SK-N-SH (cell line): ENCODE measurements at regions not wholly inside any gene's neighbourhood (a gene's known extent, or its start where the extent isn't known, plus 50 kb on each side); places are given as distances from the start of the nearest gene placed in this dataset.

Experiments
- CTCF ChIP-seq: fragments of 200-600 bp; sonication (generic); IDR thresholded peaks from 2 replicates; pipeline ENCODE4 v1.6.1; 2017; ENCODE audit warnings: antibody characterized with exemption, mild to moderate bottlenecking, moderate library complexity
- EP300 ChIP-seq, 2 experiments: IDR thresholded peaks; 2 replicates each; pipeline versions ENCODE4 v1.4.0 to v1.6.1; 2012; ENCODE audit warnings: borderline replicate concordance in 1 of 2, low read depth in 1 of 2, low read length in 1 of 2
- GABPA ChIP-seq: IDR thresholded peaks from 2 replicates; pipeline ENCODE4 v1.4.0; 2012; ENCODE audit warnings: low read depth, mild to moderate bottlenecking
- JUND ChIP-seq: IDR thresholded peaks from 2 replicates; pipeline ENCODE4 v1.4.0; 2012
- POLR2AphosphoS5 ChIP-seq: IDR thresholded peaks from 2 replicates; pipeline ENCODE4 v1.6.1; 2012; ENCODE audit warnings: low read depth, low read length
- RAD21 ChIP-seq: IDR thresholded peaks from 2 replicates; pipeline ENCODE4 v1.6.1; 2012; ENCODE audit warnings: mild to moderate bottlenecking, low read length
- REST ChIP-seq: IDR thresholded peaks from 2 replicates; pipeline ENCODE4 v1.6.1; 2012; ENCODE audit warnings: mild to moderate bottlenecking, low read depth, low read length, moderate library complexity
- TAF1 ChIP-seq: IDR thresholded peaks from 2 replicates; pipeline ENCODE4 v1.6.1; 2012; ENCODE audit warnings: low read depth, mild to moderate bottlenecking, low read length, moderate library complexity, borderline replicate concordance
- YY1 ChIP-seq: IDR thresholded peaks from 2 replicates; pipeline ENCODE4 v1.4.0; 2012; ENCODE audit warnings: low read depth, mild to moderate bottlenecking

DNA sequence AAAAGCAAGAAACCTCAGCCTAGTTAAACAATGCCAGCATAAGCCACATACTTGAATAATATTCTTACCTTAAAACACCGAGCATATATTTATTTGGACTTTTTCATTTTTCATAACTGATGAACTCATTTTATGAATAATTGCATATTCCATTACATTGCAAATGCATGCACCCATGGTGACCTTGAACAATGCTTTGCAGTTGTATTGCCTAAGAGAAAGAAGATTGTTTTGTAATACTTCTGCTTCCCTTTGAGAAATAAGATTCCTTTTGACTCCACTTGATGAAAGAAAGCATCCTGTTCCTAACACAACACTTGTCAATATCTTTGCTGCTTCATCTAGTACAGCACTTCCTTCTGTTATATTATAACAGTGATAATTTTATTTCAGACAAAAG, 1182.2 kb downstream of the FLRT2 start:
- TF ChIP-seq CTCF, result no peak
- TF ChIP-seq YY1, result no peak
- no peak for TF ChIP-seq EP300 (IDR thresholded peaks at IDR 0.05; ENCODE audit: borderline replicate concordance in 1 of 2, low read depth in 1 of 2, low read length in 1 of 2)
- no peak for TF ChIP-seq REST
- TF ChIP-seq POLR2AphosphoS5, result no peak
- TF ChIP-seq RAD21, result no peak
- no peak for TF ChIP-seq JUND
- no peak for TF ChIP-seq TAF1
- no peak for TF ChIP-seq GABPA
